ENCODE measurements at regions not wholly inside any gene's neighbourhood (a gene's known extent, or its start where the extent isn't known, plus 50 kb on each side); places are given as distances from the start of the nearest gene placed in this dataset.
A peak's percentile ranks its signal among the peaks of the same experiment; 100 is the strongest.
"Not testable (repeated sequence)": the region's sequence is repeated elsewhere in the genome, so short reads cannot be mapped to it uniquely, and the experiment has no call there.

DNA sequence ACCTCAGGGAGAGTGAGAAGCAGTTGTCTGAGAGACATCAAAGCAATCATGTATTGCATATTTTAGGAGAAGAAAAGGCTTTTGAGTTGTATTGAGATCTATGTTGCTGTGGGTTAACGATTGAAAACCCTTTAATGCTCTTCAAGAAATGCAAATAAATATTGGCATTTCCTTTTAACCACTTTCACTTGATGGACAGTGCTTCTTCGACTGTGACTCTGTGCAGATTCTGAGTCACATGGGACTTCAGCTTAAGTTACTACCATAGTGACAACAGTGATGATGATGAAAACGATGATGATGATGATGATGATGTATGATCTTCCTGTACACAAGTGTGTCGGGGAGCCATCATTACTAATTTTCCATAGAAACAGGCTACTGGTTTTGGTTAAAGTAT is 181.8 kb downstream of the AKAIN1 start:
- no peak for DNase-seq

DNA sequence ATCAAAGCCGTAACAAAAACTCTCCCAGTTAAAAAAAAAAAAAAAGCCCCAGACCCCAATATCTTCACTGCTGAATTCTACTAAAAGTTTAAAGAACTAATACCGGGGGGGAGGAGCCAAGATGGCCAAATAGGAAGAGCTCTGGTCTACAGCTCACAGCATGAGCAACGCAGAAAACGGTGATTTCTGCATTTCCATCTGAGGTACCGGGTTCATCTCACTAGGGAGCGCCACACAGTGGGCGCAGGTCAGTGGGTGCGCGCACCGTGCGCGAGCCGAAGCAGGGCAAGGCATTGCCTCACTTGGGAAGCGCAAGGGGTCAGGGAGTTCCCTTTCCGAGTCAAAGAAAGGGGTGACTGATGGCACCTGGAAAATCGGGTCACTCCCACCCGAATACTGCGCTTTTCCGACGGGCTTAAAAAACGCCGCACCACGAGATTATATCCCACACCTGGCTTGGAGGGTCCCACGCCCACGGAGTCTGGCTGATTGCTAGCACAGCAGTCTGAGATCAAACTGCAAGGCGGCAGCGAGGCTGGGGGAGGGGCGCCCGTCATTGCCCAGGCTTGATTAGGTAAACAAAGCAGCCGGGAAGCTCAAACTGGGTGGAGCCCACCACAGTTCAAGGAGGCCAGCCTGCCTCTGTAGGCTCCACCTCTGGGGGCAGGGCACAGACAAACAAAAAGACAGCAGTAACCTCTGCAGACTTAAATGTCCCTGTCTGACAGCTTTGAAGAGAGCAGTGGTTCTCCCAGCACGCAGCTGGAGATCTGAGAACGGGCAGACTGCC is 192.8 kb downstream of the AKAIN1 start:
- not testable (repeated sequence) for DNase-seq

DNA sequence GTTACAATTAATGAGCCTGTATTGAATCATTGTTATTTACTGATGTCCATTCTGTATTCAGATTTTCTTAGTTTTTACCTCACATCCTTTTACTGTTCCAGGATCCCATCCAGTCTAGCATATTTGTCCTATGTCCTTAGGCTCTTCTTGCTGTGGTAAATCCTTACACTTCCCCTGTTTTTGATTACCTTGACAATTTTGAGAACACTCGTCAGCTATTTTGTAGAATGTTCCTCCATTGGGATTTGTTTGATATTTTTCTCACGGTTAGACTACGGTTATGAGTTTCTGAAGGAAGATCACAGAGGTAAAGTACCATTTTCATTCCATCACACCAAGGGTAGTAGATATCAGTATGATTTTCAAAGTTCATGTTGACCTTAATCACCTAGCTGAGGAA is 202.3 kb downstream of the AKAIN1 start:
- DNase-seq = no peak

DNA sequence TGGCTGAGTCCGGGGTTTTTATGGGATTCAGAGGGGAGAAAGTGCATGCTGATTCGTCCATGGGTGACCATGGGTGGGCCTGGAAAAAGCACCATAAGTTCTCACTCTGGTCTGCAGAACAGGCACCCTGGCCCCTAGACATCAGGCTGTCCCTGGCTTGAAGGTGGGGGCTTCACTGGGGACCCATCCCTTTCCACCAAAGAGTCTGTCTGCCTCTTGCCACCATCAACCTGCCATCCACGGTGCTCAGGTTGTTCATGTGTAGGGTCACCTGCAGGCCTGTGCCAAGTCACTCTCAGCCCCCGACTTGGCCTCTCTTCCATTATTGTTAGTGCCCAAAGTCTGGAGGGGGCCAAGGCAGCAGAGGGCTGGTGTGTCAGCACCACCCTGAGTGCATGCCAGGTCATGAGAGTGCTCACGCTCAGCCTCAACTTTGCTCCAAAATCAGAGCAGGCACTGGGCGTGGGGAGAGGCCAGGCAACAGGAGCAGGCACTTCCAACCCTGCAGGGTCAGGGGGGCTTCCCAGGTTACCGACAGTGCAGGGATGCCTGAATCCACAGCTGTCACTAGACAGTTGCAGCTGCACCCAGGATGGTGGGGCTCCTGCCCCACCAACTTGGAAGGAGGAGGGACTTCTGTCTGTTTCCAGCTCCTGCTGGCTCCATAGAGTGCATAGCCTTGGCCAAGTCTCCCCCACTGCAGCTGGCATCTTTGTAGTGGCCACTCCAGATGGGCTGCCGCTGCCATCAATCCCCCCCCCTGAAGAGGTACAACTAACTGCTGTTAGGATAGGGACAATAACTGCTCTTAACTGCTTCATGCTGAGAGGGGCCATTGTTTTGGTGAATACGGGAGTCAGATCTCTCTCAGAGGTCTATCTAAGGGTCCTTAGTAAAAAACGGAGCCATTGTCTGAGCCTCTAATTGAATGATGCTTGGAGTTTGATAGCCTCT is 209.3 kb downstream of the AKAIN1 start:
- no peak for DNase-seq

DNA sequence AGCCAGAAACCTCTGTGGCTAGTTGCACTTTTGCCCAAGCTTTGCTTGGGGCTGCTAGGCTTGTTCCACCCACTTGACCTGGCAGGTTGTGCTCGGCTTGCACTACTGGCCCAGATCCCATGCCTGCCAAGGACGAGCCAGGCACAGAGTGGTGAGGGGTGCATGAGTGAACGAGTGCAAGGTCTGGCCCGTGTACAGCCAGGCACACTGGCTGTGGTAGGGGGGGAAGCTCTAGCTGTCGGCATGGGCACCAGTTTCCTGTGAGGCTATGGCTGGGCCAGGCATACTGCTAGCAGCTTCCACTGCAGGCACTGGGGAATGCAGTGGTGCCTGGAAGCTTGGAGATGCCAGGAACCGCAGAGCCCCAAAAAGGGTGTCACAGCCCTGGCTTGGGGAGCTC is 210.4 kb downstream of the AKAIN1 start:
- no peak for DNase-seq

DNA sequence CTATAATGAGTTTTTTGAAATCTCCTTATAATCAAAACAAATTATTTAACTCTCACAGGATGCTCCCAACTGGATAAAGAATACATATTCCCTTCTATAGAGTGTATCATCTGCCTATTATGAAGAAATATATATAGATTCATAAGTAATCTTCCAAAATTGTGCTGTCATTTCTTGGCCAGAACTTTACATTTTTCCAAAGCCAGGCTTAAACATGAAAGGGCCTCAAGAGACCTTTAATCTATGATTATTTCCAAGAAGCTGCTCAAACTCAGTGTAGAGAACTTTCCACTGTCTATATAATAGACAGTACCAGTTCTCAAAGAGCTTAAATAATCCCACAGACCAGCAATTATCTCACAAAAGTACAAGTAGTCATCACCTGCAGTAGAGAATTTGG is 211.0 kb downstream of the AKAIN1 start:
- DNase-seq = no peak

DNA sequence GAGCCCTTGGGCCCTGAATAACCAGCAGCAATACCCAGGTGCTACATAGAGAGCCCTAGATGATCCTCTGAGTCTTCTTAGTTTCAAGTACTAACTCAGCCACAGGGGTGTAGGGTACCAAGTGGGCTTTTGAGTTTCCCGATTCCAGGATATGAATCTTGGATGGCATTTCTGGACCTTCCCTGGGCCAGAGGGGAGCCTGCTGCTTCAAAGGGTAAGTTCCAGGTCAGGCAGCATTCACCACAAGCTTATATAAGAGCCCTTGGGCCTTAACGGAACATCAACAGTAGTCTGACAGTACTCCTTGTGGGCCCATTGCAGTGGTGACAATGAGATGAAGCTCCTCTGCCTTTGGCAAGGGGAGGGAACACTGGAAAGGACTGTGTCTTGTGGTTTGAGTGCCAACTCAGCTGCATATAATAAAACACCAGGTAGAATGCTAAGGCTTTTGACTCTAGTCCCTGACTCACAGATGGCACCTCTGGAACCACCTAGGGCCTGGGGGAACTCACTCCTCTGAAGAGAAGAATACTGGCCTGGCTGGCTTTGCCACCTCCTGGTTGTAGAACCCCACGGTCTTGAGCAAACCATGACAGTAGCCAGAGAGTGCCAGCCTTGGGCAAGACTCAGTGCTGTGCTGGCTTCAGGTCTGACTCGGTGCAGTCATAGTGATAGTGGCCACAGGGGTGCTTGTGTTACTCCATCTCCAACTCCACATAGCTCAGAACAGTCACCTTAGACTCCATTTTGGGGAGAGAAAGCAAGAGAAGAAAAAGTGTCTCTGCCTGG is 235.7 kb downstream of the AKAIN1 start:
- DNase-seq = no peak

DNA sequence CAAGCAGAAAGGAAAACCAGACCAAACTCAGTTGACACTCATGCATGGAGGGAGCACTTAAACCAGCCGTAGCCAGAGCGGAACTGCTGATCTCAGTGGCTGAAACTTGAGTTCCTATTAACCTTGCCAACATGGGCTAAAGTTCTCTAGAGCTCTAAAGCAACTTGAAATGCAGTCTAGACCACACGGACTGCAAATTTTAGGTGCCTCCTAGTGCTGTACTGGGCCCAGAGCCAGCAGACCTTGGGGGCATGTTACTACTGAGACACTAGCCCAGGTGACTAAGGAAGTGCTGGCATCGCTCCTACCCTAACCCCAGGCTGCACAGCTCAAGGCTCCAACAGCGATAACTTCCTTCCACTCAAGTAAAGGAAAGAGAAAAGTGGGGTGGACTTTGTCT is 236.5 kb downstream of the AKAIN1 start:
- no peak for DNase-seq

DNA sequence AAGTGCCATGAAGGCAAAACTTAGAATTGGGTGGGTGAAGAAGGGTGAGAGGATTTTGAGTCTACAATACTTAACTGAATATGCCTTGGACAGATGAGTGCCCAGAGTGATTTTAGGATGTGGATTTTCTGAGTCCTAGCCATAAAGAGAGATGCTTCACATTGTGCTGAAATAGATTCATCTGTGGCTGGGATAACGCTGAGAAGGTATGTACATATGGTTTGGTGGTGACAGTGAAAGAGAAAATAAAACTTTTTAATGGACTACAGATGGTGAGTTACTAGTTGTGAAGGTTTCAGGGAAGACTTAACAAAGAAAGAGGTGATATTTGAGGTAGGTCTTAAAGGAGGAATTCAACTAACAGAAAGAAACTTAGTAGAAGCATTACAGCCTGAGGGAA is 265.8 kb downstream of the AKAIN1 start:
- DNase-seq = no peak

DNA sequence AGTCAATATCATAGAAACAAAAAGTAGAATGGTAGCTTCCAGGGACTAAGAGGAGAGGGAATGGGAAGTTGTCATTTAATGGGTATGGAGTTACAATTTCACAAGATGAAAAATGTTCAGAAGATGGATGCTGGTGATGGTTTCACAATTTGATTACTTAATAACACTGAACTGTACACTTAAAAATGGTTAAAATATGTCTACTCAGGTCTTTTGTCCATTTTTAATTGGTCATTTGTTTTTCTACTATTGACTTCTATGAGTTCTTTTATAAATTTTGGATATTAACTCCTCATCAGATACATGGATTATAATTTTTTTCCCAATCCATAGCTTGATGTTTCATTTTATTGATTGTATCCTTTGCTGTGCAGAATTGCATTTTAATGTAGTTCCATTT is 275.5 kb downstream of the AKAIN1 start:
- DNase-seq = no peak

DNA sequence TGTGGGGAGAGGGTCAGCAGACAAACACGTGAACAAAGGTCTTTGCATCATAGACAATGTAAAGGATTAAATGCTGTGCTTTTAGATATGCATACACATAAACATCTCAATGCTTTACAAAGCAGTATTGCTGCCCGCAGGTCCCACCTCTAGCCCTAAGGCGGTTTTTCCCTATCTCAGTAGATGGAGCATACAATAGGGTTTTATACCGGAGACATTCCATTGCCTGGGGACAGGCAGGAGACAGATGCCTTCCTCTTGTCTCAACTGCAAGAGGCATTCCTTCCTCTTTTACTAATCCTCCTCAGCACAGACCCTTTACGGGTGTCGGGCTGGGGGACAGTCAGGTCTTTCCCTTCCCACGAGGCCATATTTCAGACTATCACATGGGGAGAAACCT is 279.5 kb downstream of the AKAIN1 start:
- DNase-seq = not testable (repeated sequence)

DNA sequence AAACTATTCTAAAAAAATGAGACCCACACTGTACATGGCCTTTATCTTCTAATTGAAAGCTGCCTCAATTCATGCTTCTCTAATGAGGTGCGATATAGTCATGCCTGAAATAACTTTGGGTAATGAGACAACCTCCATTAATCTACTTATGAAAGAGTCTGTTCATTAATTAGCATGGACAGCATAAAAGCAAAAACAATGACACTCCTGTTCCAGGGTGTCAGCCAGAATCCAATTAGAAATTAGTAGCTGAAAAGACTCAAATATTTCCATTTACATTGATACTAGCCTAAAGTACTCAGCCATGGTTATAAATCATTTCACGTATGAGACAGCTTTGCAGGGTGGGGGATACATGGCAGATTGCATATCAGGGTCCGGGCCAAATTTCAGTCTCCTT is 288.7 kb downstream of the AKAIN1 start:
- DNase-seq = peak; percentile 57

DNA sequence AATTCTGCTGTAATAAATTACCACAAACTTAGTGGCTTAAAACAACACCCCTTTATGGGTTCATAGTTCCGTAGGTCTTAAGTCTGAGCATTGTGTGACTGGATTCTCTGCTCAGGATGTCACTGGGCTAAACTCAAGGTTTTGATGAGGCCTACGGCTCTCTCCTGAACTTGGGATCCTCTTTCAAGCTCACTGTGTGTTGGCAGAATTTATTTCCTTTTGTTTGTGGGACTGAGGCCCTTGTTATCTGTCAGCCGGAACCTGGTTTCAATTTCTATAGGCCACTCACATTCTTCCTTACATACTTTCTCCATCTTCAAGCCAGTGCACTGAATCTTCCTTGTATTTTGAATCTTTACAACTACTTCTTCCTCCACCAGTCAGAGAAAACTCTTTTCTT is 290.2 kb downstream of the AKAIN1 start:
- DNase-seq = no peak

DNA sequence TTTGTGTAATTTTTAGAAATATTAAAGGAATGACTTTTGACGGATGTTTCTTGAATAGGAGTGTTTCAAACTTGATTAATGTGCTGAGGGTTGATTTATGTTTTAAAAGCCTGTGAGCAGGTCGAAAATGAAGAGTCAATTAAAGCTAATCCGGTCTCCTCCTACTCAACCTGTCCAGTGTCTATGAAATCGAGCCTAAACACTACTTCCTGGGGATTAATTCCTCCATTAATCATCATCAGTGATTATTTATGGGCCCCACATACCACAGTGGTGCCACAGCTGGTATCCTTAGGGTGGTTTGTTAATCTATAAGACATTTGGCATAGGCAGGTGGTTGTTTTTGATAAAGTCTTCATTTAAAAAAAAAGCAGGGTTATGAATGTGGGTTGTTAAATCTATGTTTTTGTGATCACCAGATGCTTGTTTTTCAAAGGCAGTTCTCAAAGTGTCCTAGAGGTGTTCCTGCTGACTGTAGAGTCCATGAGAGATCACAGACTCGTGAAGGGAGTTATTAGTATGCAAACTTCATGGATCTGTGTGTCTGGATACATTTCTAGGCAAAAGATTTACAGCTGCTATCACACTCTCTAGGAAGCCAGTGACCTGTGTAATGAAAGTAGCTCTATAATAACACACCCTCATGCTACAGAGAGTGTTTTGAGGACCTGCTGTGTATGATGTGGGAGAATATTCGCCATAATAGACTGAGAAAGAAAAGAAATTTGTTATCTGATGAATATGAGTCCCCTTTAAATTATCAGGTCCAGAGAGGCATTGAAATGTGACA is 308.6 kb downstream of the AKAIN1 start:
- DNase-seq = peak; percentile 84

DNA sequence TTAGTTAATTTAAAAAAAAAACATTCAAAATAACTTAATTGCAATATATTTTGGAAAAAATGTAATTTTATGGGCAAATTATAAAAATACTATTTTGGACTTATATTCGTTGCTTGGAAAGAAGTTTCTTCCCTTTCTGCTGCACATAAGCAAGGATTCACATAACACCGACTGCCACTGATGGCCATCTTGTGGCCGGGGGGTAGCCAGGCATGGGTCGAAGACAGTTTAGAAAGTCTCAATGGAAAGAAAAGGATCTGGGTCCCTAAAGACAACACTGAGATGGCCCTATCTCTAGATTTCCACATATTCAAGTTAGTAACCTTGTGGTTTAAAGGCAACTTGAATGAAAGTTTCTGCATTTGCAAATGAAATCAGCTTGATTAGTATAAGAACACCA is 318.6 kb downstream of the AKAIN1 start:
- no peak for DNase-seq

DNA sequence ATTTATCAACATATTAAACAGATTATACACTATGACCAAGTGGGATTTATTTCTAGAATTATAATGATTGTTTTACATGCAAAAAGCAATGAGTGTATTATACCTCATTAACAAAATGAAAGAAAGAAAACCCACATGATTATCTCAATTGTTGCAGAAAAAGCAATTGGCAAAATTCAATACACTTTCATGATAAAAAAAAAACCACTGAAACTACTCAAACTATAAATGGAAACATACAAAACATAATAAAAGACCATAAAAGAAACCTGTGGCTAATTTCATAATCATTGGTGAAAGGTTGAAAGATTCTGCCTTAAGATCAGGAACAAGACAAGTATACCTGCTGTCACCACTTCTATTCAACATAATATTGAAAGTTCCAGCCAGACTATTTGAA is 325.9 kb downstream of the AKAIN1 start:
- no peak for DNase-seq

DNA sequence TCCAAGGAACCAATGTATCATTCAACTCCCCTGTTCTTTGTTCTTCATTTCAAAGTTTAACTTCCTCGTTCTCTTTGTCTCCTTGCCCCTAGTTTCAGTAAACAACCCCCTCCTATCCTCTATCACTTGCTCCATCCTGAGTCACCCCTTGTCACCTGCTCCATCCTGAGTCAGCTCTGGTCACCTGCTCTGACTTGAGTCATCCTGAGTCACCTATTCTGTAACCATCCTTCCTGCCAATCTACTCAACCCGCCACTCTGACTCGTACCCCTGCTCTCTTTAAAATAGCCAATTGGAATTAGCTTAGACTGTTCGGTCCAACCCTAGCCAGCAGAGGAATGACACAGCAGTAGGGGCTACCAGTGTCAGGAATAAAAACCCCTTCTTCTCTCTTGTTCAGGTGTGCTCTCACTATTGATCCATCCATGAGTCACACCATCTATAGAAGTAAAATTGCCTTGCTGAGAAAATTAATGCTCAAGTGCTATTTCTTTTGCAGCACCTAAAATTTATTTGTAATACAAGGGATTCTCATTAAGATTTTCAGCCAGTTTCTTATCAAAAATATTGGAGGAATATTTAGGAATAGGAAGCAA is 326.8 kb downstream of the AKAIN1 start:
- no peak for DNase-seq

DNA sequence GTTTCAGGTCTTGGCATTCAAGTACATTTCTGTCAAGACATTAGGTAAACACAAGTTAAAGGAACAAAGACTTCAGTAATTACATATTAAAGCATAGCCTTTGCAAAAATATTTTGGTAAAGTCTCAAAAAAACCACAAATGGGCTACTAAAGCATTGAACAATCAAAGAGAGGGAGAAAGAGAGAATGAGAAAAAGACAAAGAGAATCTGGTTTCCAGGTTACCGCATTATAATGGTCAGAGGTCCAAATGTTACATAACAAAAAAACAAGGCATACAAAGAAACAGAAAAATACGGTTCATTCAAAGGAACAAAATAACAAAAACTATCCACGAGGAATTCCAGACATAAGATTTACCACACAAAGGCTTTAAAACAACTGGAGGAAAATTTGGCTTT is 327.9 kb downstream of the AKAIN1 start:
- no peak for DNase-seq

DNA sequence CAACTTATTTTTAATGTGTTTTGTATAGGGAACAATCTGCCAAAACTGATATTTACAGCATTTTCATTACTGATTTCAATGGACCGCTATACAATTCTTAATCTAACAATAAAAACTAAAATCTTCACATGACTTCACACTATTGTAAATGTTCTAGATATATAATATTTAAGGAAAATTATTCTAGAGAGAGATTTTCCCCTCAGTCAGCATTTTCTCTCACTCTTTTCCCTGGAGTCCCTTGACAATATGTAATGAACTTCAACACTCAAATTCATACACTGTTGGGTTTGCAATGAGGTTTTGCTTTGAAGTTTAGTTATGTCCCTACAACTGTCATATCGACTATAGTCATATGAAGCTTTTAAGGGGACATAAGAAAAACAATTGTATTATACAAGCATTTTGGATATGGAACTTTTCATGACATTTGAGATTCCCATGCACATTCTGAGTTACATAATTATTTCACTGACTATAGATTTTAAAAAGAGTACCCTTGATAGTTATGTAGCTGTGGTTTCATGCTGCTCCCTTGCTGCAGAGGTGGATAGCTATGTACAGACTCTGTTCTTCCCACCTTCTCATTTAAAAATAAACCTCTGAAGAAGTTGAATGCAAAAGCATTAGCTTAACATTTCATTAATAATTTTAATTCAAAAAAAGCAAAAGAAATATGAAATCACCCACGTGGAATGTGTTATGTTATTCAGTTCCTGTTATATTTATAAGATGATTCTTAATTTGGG is 338.5 kb downstream of the AKAIN1 start:
- DNase-seq = no peak

DNA sequence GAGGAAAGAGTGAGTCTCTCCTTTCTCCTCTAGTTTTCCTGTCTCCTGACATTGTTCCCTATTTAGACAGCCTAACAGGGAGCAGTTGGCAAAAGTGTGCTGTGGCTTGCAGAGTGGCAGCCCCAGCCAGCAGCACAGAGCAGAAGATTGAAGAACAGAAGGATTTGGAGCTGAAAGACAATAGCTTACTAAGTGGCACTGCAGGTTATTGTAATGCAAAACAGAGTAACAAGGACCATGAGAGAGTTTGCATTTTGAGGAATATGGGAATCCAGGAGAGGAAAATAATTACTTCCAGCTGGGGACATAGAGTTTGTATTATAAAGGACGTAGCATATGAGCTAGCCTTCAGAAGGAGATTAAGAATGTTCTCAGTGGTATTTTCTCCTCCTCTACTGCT is 342.4 kb downstream of the AKAIN1 start:
- DNase-seq = no peak

DNA sequence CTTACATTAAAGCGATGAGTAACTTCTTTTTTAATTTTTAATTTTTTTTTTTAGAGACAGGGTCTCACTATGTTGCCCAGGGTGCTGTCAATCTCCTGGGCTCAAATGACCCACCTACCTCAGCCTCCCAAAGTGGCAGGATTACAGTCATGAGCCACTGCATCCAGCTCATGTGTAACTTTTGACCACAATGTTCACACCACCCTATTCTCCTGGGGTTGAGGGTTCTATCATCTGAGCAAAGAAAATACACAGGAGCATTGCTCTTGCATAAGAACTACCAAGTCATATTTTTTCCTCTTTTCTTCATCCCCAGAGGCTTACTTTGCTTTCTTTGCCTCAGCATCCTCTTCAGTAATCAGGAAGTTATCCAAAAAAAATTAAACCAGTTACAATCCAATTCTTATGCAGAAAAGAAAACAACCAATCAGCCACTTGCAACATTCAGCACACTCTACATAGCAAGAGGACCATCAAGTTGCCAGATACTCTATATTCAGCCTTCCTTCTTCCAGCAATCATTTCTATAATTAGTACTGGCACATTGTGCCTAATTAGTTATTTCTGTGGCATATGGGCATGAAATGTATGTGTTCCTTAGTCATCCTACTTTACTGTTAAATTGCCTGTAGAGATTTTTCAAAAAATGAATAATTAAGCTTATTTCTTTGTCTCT is 345.6 kb downstream of the AKAIN1 start:
- no peak for DNase-seq
